ENCODE measurements at regions not wholly inside any gene's neighbourhood (a gene's known extent, or its start where the extent isn't known, plus 50 kb on each side); places are given as distances from the start of the nearest gene placed in this dataset.

GRCh38 chr6:146887447-146888077 lies 288.8 kb downstream of the ADGB start:
- no peak for DNase-seq

DNA sequence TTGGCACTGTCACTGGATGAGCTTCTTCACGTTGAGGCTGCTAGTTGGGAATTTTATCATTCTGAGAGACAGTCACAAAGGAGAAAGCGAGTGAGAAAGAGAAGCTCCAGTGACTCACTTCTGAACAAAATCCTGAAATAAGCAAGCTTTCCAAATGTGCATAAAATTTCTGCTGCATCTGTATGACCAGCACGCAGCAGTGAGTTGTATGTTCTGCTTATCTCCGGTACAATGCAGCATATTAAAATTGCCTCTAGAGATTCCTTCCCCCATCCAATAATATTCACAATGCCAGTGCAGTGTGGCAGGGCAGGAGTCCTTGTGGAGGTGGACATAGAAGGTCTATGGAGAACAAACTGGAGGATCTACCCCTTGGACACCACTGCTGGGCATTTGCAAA lies 290.5 kb downstream of the ADGB start:
- DNase-seq: no peak

DNA sequence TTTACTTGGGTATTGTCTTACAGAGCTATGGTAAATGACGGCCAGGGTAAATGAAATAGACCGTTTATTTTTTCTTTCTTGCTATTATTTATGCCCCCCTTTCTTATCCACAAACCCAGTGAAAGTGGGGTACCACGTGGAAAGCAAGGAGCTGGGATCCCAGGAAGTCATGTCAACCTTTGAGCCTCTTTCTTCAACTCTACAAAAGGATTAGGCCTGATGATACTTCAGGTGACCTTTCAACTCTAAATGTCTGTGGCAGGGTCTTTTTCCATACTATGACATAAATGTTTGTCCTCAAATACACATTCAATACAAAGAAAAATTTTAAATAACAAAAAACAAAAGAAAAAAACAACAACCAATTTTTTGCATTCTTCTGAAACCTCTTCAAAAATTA lies 291.4 kb downstream of the ADGB start:
- no peak for DNase-seq

- DNase-seq: no peak
These were observed 292.1 kb downstream of the ADGB start for GRCh38 chr6:146890644-146891434.

GRCh38 chr6:146891615-146892265 lies 293.0 kb downstream of the ADGB start:
- DNase-seq: no peak

DNA sequence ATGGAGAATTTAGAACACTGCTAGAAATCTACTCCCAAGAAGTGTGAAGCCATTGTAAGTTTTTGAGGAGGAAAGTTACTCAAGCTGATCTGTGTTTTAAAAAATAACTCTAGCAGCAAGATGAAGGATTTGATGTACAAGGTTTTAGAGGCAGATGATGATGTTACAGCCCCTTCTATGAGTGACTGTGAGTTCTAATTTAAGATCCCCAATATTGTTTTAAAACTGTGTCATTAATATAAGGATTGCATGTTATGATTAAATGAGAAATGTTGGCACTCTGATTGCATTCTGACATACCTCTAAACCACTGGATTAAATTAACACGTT lies 293.5 kb downstream of the ADGB start:
- no peak for DNase-seq

- DNase-seq: no peak
These were observed 294.0 kb downstream of the ADGB start for GRCh38 chr6:146892613-146893401.

GRCh38 chr6:146893690-146894089 lies 294.9 kb downstream of the ADGB start:
- no peak for DNase-seq

DNA sequence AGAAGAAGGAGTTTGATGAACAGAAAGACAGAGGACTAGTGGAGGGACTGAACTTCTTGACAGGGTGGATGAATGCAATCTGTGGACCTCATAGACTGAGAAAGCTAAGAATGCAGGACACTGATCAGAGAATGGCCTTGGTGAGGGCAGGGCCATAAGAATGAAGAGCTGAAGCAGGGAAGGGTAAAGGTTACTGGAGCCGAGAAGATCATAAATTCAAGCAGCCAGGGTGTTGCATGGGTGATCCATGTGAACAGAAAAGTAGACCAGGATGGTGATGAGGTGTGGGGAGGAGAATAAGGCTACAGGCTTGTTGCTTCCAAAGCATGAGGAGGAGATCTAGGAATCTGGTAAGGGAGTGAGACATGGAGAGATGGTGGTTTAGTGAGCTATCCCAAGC lies 295.9 kb downstream of the ADGB start:
- no peak for DNase-seq

- no peak for DNase-seq
These were observed 296.5 kb downstream of the ADGB start for GRCh38 chr6:146895101-146895771.

GRCh38 chr6:146895772-146896061 lies 296.9 kb downstream of the ADGB start:
- no peak for DNase-seq

DNA sequence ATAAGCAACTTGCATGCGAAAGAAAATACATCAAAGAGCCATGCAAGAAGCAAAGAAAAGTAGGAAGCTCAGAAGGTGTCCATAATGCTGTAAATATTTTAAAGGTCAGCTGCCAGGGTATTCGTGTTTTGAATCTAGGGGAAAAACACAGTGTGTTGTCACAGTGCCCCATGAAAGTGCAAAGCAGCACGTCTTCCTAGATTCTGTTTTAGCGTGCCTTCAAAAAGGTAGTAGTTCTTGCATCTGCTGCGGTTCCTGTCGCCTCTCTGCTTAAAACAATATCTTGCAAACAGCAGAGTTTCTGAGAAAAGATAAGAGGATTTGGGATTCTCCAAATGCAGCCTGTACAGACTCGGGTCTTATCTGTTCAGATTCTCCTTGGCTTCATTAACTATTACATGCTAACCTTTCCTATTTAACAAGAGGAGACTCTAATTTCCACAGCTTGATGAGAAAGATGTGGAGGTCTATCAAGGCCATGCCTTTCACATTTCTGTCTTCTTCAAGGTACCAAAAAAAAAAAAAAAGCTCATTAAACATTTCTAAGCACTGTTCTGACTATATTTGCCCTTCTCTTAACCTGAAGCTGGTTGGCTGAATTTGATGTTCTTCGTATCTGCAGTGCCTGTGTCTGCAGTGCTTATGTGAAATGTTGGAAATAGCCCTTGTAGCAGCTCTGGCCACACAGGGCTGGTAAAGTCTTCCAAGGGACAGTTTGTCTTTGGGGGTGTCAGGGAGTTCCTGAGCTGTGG lies 297.5 kb downstream of the ADGB start:
- no peak for DNase-seq

GRCh38 chr6:146896960-146897701 lies 298.4 kb downstream of the ADGB start:
- no peak for DNase-seq

- DNase-seq: no peak
These were observed 299.5 kb downstream of the ADGB start for GRCh38 chr6:146898069-146898887.

- DNase-seq: no peak
These were observed 300.1 kb downstream of the ADGB start for GRCh38 chr6:146898888-146899227.

DNA sequence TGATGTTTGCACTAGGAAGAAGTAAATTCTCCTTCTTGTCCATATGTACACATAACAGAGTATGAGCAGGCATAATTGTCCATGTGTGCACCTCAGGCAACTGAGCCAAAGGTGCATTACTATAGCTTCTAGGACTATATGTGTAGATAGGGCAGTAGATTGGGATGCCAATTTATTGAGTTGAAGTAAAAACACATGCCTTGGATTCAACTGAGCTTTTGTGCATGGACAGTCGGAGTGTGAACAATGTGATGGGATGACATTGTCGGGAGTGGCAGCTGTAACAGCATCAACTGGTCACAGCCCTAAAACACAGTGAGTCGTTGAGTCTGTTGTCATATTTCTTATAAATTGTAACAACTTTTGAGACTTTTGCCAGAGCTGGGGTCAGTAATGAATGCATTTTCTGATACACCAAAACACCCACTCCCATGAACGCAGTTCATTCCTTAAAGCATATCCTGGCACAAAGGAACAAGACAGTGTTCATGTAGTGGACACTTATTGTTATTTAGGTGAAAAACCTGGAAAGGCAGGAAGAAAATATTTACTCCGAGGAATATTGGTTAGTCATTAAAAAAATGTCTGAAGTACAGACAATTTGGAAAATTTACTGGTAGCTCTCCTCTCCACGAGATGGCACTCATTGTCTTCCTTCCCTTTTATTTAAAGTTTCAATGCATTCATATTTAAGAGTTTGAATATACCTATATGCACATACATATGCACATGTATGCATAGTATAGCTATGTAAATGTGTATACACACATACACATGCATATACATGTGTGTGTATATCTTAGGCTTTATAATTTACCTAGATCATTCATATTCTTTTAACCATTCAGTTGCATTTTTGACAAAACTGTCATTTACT lies 302.0 kb upstream of the STXBP5 start:
- DNase-seq: no peak

- no peak for DNase-seq
These were observed 301.4 kb upstream of the STXBP5 start for GRCh38 chr6:146902846-146903245.

GRCh38 chr6:146903451-146903850 lies 300.8 kb upstream of the STXBP5 start:
- DNase-seq: no peak

- DNase-seq: no peak
These were observed 299.6 kb upstream of the STXBP5 start for GRCh38 chr6:146904596-146904995.
